ENCODE measurements at regions not wholly inside any gene's neighbourhood (a gene's known extent, or its start where the extent isn't known, plus 50 kb on each side); places are given as distances from the start of the nearest gene placed in this dataset.

- no peak overlapping the region for H3K4me2 ChIP-seq (ENCODE audit: control insufficient read depth, extremely low read depth, insufficient read depth, low read depth, low read length)
- H3K36me3 ChIP-seq (ENCODE audit: control insufficient read depth in 2 of 2, extremely low read depth in 1 of 2, insufficient read depth in 2 of 2, low read length in 2 of 2), result no peaks in the 10 kb centered on the region
- no peaks in the 10 kb centered on the region for H4K20me1 ChIP-seq (ENCODE audit: control insufficient read depth, extremely low read depth, insufficient read depth, low read length)
- H3K27me3 ChIP-seq (ENCODE audit: control insufficient read depth, extremely low read depth, insufficient read depth, low read length), result no peaks in the 10 kb centered on the region
- TF ChIP-seq EZH2 (IDR thresholded peaks at IDR 0.05; ENCODE audit: low read length), result no peak
- TF ChIP-seq, protein P1, sequence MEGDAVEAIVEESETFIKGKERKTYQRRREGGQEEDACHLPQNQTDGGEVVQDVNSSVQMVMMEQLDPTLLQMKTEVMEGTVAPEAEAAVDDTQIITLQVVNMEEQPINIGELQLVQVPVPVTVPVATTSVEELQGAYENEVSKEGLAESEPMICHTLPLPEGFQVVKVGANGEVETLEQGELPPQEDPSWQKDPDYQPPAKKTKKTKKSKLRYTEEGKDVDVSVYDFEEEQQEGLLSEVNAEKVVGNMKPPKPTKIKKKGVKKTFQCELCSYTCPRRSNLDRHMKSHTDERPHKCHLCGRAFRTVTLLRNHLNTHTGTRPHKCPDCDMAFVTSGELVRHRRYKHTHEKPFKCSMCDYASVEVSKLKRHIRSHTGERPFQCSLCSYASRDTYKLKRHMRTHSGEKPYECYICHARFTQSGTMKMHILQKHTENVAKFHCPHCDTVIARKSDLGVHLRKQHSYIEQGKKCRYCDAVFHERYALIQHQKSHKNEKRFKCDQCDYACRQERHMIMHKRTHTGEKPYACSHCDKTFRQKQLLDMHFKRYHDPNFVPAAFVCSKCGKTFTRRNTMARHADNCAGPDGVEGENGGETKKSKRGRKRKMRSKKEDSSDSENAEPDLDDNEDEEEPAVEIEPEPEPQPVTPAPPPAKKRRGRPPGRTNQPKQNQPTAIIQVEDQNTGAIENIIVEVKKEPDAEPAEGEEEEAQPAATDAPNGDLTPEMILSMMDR (optimal IDR thresholded peaks at IDR 0.05 in 1 of 3, IDR thresholded peaks at IDR 0.05 in 1 of 3, conservative IDR thresholded peaks at IDR 0.05 in 1 of 3; ENCODE audit: extremely low read depth in 1 of 3, insufficient read depth in 2 of 3, low read length in 3 of 3), result no peak
- H3K79me2 ChIP-seq (ENCODE audit: control insufficient read depth, insufficient read depth, low read length), result no peaks in the 10 kb centered on the region
- no peaks in the 10 kb centered on the region for H3K9me3 ChIP-seq (ENCODE audit: control insufficient read depth, low read depth, low read length)
- no peak overlapping the region for H3K27ac ChIP-seq (ENCODE audit: control insufficient read depth, insufficient read depth, low read length)
- H2AFZ ChIP-seq (ENCODE audit: control insufficient read depth, low read length), result no peak overlapping the region
- DNase-seq (ENCODE audit: low read depth, low spot score) (no peak), FAIRE-seq (no peak)
- H3K4me3 ChIP-seq (ENCODE audit: control insufficient read depth in 2 of 3, extremely low read depth in 1 of 3, insufficient read depth in 2 of 3, low read depth in 1 of 3, low read length in 3 of 3), result no peak overlapping the region
- no peaks in the 10 kb centered on the region for H3K4me1 ChIP-seq (ENCODE audit: control insufficient read depth, extremely low read depth, insufficient read depth, low read length)
- H3K9ac ChIP-seq (ENCODE audit: control insufficient read depth, extremely low read depth, insufficient read depth, low read length), result no peak overlapping the region
- no peaks in the 10 kb centered on the region for H3K9me1 ChIP-seq (ENCODE audit: control insufficient read depth, extremely low read depth, insufficient read depth, low read length)
- dilution Hi-C loops (cut with MboI; ENCODE audit: extremely low pct_ligation_motif_present, low sequenced_read_pairs), result no loop called here
Measured at GRCh38 chr3:82329300-82329699, 567.9 kb upstream of the GBE1 start.

GRCh38 chr3:82311901-82312300 lies 550.5 kb upstream of the GBE1 start:
- no peaks in the 10 kb centered on the region for H3K36me3 ChIP-seq (ENCODE audit: control insufficient read depth in 2 of 2, extremely low read depth in 1 of 2, insufficient read depth in 2 of 2, low read length in 2 of 2)
- no peaks in the 10 kb centered on the region for H3K9me1 ChIP-seq (ENCODE audit: control insufficient read depth, extremely low read depth, insufficient read depth, low read length)
- dilution Hi-C loops (cut with MboI; ENCODE audit: extremely low pct_ligation_motif_present, low sequenced_read_pairs), result no loop called here

More at GRCh38 chr3:82311901-82312300, 550.5 kb upstream of the GBE1 start:
- FAIRE-seq, result no peak
- DNase-seq (ENCODE audit: low read depth, low spot score), result no peak
- TF ChIP-seq, protein P1 (optimal IDR thresholded peaks at IDR 0.05 in 1 of 3, IDR thresholded peaks at IDR 0.05 in 1 of 3, conservative IDR thresholded peaks at IDR 0.05 in 1 of 3; ENCODE audit: extremely low read depth in 1 of 3, insufficient read depth in 2 of 3, low read length in 3 of 3), result no peak
- TF ChIP-seq EZH2 (IDR thresholded peaks at IDR 0.05; ENCODE audit: low read length), result no peak
- H2AFZ ChIP-seq (ENCODE audit: control insufficient read depth, low read length), result no peak overlapping the region
- H3K4me2 ChIP-seq (ENCODE audit: control insufficient read depth, extremely low read depth, insufficient read depth, low read depth, low read length), result no peak overlapping the region
- H3K27ac ChIP-seq (ENCODE audit: control insufficient read depth, insufficient read depth, low read length), result no peak overlapping the region
- no peaks in the 10 kb centered on the region for H3K9me3 ChIP-seq (ENCODE audit: control insufficient read depth, low read depth, low read length)
- H3K9ac ChIP-seq (ENCODE audit: control insufficient read depth, extremely low read depth, insufficient read depth, low read length), result no peak overlapping the region
- no peaks in the 10 kb centered on the region for H3K79me2 ChIP-seq (ENCODE audit: control insufficient read depth, insufficient read depth, low read length)
- H3K4me3 ChIP-seq (ENCODE audit: control insufficient read depth in 2 of 3, extremely low read depth in 1 of 3, insufficient read depth in 2 of 3, low read depth in 1 of 3, low read length in 3 of 3), result no peak overlapping the region
- H4K20me1 ChIP-seq (ENCODE audit: control insufficient read depth, extremely low read depth, insufficient read depth, low read length), result no peaks in the 10 kb centered on the region
- H3K27me3 ChIP-seq (ENCODE audit: control insufficient read depth, extremely low read depth, insufficient read depth, low read length), result no peaks in the 10 kb centered on the region
- no peaks in the 10 kb centered on the region for H3K4me1 ChIP-seq (ENCODE audit: control insufficient read depth, extremely low read depth, insufficient read depth, low read length)

Measured in keratinocyte (primary cell).